ENCODE measurements at regions not wholly inside any gene's neighbourhood (a gene's known extent, or its start where the extent isn't known, plus 50 kb on each side); places are given as distances from the start of the nearest gene placed in this dataset.

GRCh38 chr3:13197281-13197680 lies 124.1 kb upstream of the IQSEC1 start:
- no peaks in the 10 kb centered on the region for H3K4me1 ChIP-seq
- DNase-seq = no peak
- intact Hi-C loops (cut with DNase I; ENCODE audit: low total_unique reads) = no loop called here

GRCh38 chr3:13195374-13195773 lies 122.1 kb upstream of the IQSEC1 start:
- H3K4me1 ChIP-seq = no peaks in the 10 kb centered on the region
- no peak for DNase-seq
- no peak for TF ChIP-seq CTCF (IDR thresholded peaks at IDR 0.05)
- H3K27ac ChIP-seq = no peak overlapping the region
- H3K4me3 ChIP-seq = no peak overlapping the region
- intact Hi-C loops (cut with DNase I; ENCODE audit: low total_unique reads) = no loop called here
- peaks cover 0 to 42% of the 10 kb centered on the region in 2 donors for H3K27me3 ChIP-seq
- no peaks in the 10 kb centered on the region for H3K9me3 ChIP-seq
- no peaks in the 10 kb centered on the region for H3K36me3 ChIP-seq

More at GRCh38 chr3:13197281-13197680, 124.1 kb upstream of the IQSEC1 start:
- Histone ChIP-seq H3K27ac (no peak overlapping the region), H3K4me3 (no peak overlapping the region), H3K9me3 (no peaks in the 10 kb centered on the region), H3K27me3 (peaks cover 0 to 52% of the 10 kb centered on the region in 2 donors), H3K36me3 (no peaks in the 10 kb centered on the region)
- no peak for TF ChIP-seq CTCF (IDR thresholded peaks at IDR 0.05)

GRCh38 chr3:13194285-13195209 lies 121.3 kb upstream of the IQSEC1 start:
- TF ChIP-seq CTCF (IDR thresholded peaks at IDR 0.05) = no peak
- no peaks in the 10 kb centered on the region for H3K4me1 ChIP-seq
- H3K27ac ChIP-seq = no peak overlapping the region
- no peaks in the 10 kb centered on the region for H3K9me3 ChIP-seq
- intact Hi-C loops (cut with DNase I; ENCODE audit: low total_unique reads) = no loop called here
- H3K4me3 ChIP-seq = no peak overlapping the region
- peaks cover 0 to 40% of the 10 kb centered on the region in 2 donors for H3K27me3 ChIP-seq
- DNase-seq = peak in 1 of 2 donors; percentile 8
- H3K36me3 ChIP-seq = no peaks in the 10 kb centered on the region

GRCh38 chr3:13193320-13194284 lies 120.4 kb upstream of the IQSEC1 start:
- no peaks in the 10 kb centered on the region for H3K36me3 ChIP-seq
- intact Hi-C loops (cut with DNase I; ENCODE audit: low total_unique reads) = no loop called here
- no peak for TF ChIP-seq CTCF (IDR thresholded peaks at IDR 0.05)
- H3K4me1 ChIP-seq = no peaks in the 10 kb centered on the region
- no peak overlapping the region for H3K27ac ChIP-seq
- H3K4me3 ChIP-seq = no peak overlapping the region
- DNase-seq = peak in 1 of 2 donors; percentile 16
- peaks cover 0 to 33% of the 10 kb centered on the region in 2 donors for H3K27me3 ChIP-seq
- H3K9me3 ChIP-seq = peaks cover 0 to 1% (median 0%) of the 10 kb centered on the region in 3 donors

GRCh38 chr3:13192471-13193213 lies 119.4 kb upstream of the IQSEC1 start:
- H3K27ac ChIP-seq = no peak overlapping the region
- no peaks in the 10 kb centered on the region for H3K4me1 ChIP-seq
- intact Hi-C loops (cut with DNase I; ENCODE audit: low total_unique reads) = no loop called here
- DNase-seq = peak in 1 of 2 donors; percentile 15
- TF ChIP-seq CTCF (IDR thresholded peaks at IDR 0.05) = no peak
- H3K9me3 ChIP-seq = peaks cover 0 to 11% (median 0%) of the 10 kb centered on the region in 3 donors
- H3K4me3 ChIP-seq = no peak overlapping the region
- H3K36me3 ChIP-seq = no peaks in the 10 kb centered on the region
- peaks cover 0 to 26% of the 10 kb centered on the region in 2 donors for H3K27me3 ChIP-seq

All from tibial artery (tissue), 4 donors.